NT2/D1 (cell line): ENCODE measurements at regions not wholly inside any gene's neighbourhood (a gene's known extent, or its start where the extent isn't known, plus 50 kb on each side); places are given as distances from the start of the nearest gene placed in this dataset.

ENCODE experiments used
- SUZ12 ChIP-seq: IDR thresholded peaks from 2 replicates; pipeline ENCODE4 v1.6.1; 2011; ENCODE audit not compliant: insufficient read length, insufficient read depth; ENCODE audit errors: extremely low read depth
- YY1 ChIP-seq: IDR thresholded peaks from 2 replicates; pipeline ENCODE4 v1.6.1; 2011; ENCODE audit not compliant: insufficient read length, insufficient read depth
- ZNF274 ChIP-seq: IDR thresholded peaks from 2 replicates; pipeline ENCODE4 v1.6.1; 2011; ENCODE audit warnings: mild to moderate bottlenecking, low read depth, low read length

DNA sequence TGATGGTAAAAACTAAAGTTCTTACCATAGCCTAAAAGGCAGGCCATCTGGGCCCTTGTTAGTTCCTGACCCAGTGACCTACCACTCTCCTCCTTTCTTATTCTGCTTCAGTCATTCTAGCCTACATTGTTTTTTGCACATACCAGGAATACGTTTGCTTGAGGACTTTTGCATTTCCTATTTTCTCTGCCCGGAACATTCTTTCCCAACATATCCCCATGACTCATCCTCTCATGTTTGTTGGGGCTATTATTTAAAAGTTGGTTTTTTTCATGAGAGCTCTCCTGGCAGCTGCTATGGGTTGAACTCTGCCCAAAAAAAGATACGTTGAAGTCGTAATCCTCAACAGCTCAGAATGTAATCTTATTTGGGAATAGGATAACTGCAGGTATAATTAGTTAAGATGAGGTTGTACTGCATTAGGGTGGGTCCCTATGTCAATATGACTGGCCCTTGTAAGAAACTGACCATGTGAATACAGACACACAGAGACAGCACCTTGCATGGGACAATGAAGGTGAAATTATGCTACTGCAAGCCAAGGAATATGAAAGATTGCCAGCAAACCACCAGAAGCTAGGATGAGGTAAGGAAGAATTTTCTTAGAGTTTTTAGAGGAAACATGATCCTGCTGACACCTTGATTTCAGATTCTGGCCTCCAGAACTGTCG, 138.3 kb upstream of the PDHA2 start:
- TF ChIP-seq YY1, result no peak
- no peak for TF ChIP-seq ZNF274
- no peak for TF ChIP-seq SUZ12
